ENCODE measurements at regions not wholly inside any gene's neighbourhood (a gene's known extent, or its start where the extent isn't known, plus 50 kb on each side); places are given as distances from the start of the nearest gene placed in this dataset.
"Not testable (repeated sequence)": the region's sequence is repeated elsewhere in the genome, so short reads cannot be mapped to it uniquely, and the experiment has no call there.

DNA sequence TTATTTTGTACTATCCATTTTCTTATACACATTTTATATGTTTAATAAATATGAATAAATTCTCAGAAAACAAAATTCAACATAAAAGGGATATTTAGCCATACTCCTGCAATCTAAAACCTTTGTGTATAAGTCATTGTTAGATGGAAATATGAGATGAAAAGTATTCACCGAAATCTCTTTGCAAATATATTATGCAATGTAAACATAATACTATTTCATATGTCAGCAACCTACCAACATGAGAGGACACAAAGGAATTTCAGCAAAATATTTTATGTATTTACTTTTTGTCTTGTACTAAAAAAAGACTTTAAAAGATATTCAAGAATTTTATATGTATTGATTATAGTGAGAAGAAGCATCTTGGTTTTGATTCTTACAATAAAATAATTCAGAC lies 1623.4 kb downstream of the EFNA5 start:
- H3K9me3 Mint-ChIP-seq = peaks cover 4 to 15% (median 7%) of the 10 kb centered on the region in 6 donors
- DNase-seq = no peak
- H3K27me3 Mint-ChIP-seq (ENCODE audit: low read depth in 3 of 3) = peaks cover 0 to 1% (median 0%) of the 10 kb centered on the region in 3 donors
- no peaks in the 10 kb centered on the region for H3K4me1 Mint-ChIP-seq
- H3K27ac Mint-ChIP-seq = no peak overlapping the region
- no peaks in the 10 kb centered on the region for H3K36me3 Mint-ChIP-seq
- no peak overlapping the region for H3K4me3 Mint-ChIP-seq

DNA sequence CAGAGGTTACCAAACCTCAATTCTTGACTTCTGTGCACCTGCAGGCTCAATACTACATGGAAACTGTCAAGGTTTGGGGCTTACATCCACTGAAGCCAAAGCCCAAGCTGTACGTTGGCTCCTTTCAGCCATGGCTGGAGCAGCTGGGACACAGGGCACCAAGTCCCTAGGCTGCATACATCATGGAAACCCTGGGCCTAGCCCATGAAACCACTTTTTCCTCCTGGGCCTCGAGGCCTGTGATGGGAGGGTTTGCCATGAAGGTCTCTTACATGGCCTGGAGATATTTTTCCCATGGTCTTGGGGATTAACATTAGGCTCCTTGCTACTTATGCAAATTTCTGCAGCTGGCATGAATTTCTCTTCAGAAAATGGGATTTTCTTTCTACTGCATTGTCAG lies 1638.7 kb downstream of the EFNA5 start:
- not testable (repeated sequence) for H3K27ac Mint-ChIP-seq; H3K4me3 Mint-ChIP-seq; H3K36me3 Mint-ChIP-seq; DNase-seq; H3K27me3 Mint-ChIP-seq (ENCODE audit: low read depth in 3 of 3); H3K4me1 Mint-ChIP-seq
- H3K9me3 Mint-ChIP-seq = peaks cover 6 to 28% (median 14%) of the 10 kb centered on the region in 6 donors

GRCh38 chr5:106028314-106028713 lies 1642.4 kb downstream of the EFNA5 start:
- peaks cover 4 to 27% (median 15%) of the 10 kb centered on the region in 6 donors for H3K9me3 Mint-ChIP-seq
- H3K4me3 Mint-ChIP-seq = no peak overlapping the region
- H3K27ac Mint-ChIP-seq = no peak overlapping the region
- H3K36me3 Mint-ChIP-seq = no peaks in the 10 kb centered on the region
- no peaks in the 10 kb centered on the region for H3K27me3 Mint-ChIP-seq (ENCODE audit: low read depth in 3 of 3)
- no peaks in the 10 kb centered on the region for H3K4me1 Mint-ChIP-seq
- no peak for DNase-seq

- no peaks in the 10 kb centered on the region for H3K36me3 Mint-ChIP-seq
- H3K27me3 Mint-ChIP-seq (ENCODE audit: low read depth in 3 of 3) = no peaks in the 10 kb centered on the region
- no peaks in the 10 kb centered on the region for H3K4me1 Mint-ChIP-seq
- no peak overlapping the region for H3K4me3 Mint-ChIP-seq
- H3K27ac Mint-ChIP-seq = no peak overlapping the region
- no peak for DNase-seq
- peaks cover 6 to 22% (median 10%) of the 10 kb centered on the region in 6 donors for H3K9me3 Mint-ChIP-seq
These were observed 1649.8 kb downstream of the EFNA5 start for GRCh38 chr5:106020894-106021293.

DNA sequence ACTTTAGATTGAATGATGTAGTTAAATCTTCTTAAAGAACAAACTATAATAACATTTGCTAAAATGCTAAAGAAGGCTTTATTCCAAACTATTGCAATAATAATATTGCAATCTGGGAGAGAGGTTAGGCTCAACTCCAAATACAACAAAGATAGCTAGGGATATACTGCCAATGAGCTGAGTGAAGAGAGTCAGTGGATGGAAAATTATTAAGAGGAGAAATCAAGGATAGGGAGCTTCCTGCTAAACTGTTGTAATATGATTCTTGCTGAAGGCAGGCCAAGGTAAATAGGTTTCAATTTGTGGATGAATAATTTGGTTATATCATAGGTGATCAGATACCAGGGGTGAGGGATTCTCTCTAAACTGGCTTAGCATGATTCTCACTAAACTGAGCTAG lies 1651.5 kb downstream of the EFNA5 start:
- Mint-ChIP-seq H3K4me3 (no peak overlapping the region), H3K36me3 (no peaks in the 10 kb centered on the region), H3K27me3 (ENCODE audit: low read depth in 3 of 3) (no peaks in the 10 kb centered on the region), H3K27ac (no peak overlapping the region), H3K9me3 (peaks cover 5 to 12% (median 7%) of the 10 kb centered on the region in 6 donors), H3K4me1 (no peaks in the 10 kb centered on the region)
- no peak for DNase-seq

- H3K9me3 Mint-ChIP-seq = peaks cover 5 to 12% (median 7%) of the 10 kb centered on the region in 6 donors
- H3K4me1 Mint-ChIP-seq = no peaks in the 10 kb centered on the region
These were observed 1653.4 kb downstream of the EFNA5 start for GRCh38 chr5:106017243-106017857.

GRCh38 chr5:106014262-106014661 lies 1656.5 kb downstream of the EFNA5 start:
- DNase-seq = no peak
- H3K27me3 Mint-ChIP-seq (ENCODE audit: low read depth in 3 of 3) = no peaks in the 10 kb centered on the region
- H3K4me1 Mint-ChIP-seq = no peaks in the 10 kb centered on the region
- no peak overlapping the region for H3K4me3 Mint-ChIP-seq
- H3K36me3 Mint-ChIP-seq = peaks cover 0 to 3% (median 0%) of the 10 kb centered on the region in 3 donors
- no peak overlapping the region for H3K27ac Mint-ChIP-seq
- peaks cover 0 to 22% (median 8%) of the 10 kb centered on the region in 6 donors for H3K9me3 Mint-ChIP-seq

More at GRCh38 chr5:106017243-106017857, 1653.4 kb downstream of the EFNA5 start:
- H3K4me3 Mint-ChIP-seq = no peak overlapping the region
- DNase-seq = no peak
- no peaks in the 10 kb centered on the region for H3K27me3 Mint-ChIP-seq (ENCODE audit: low read depth in 3 of 3)
- no peaks in the 10 kb centered on the region for H3K36me3 Mint-ChIP-seq
- no peak overlapping the region for H3K27ac Mint-ChIP-seq

GRCh38 chr5:106006242-106006641 lies 1664.5 kb downstream of the EFNA5 start:
- Mint-ChIP-seq H3K36me3 (peaks cover 0 to 3% (median 0%) of the 10 kb centered on the region in 3 donors), H3K4me3 (no peak overlapping the region), H3K27me3 (ENCODE audit: low read depth in 3 of 3) (peaks cover 0 to 3% (median 0%) of the 10 kb centered on the region in 3 donors), H3K4me1 (no peaks in the 10 kb centered on the region), H3K27ac (no peak overlapping the region), H3K9me3 (peaks cover 2 to 28% (median 20%) of the 10 kb centered on the region in 6 donors)
- no peak for DNase-seq

DNA sequence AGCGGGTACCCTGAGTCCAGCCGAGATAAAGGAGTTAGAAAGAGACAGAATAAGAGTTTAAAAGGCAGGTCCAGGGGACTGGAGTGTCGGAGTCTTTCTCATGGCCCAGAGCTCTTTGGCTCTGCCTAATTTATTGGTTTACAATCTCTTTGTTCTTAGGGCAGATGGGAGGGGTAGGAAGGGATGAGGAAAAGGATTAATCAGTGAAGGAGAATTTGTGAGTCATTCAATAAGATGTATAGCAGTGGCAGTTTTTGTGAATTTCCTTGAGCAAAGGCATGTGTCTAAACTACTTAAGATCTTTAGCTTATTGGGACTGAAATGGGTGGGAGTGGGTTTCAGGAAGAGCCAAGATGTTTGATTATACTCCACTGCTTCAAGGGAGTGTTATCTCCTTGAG lies 1671.7 kb downstream of the EFNA5 start:
- H3K36me3 Mint-ChIP-seq; DNase-seq; H3K4me3 Mint-ChIP-seq; H3K27ac Mint-ChIP-seq; H3K27me3 Mint-ChIP-seq (ENCODE audit: low read depth in 3 of 3); H3K4me1 Mint-ChIP-seq: not testable (repeated sequence)
- H3K9me3 Mint-ChIP-seq = peaks cover 12 to 27% (median 18%) of the 10 kb centered on the region in 6 donors

DNA sequence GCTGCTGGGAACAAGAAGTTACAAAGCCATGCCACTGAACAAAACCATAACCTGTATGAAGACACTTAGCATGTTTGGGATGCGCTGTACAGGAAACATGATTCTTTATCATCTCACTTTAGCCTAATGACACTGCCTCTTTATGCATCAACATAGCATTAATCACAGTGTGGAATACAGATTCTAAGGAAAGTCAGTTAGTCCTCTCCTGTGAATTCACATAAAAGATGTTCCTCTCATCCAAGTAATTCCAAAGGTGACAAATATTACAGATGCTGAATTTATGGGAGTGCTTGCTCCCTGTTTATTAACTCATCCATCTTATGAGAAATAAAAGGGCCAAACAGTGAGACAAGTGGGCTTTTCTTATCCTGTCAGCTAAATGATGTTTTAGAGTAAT lies 1677.7 kb downstream of the EFNA5 start:
- no peak overlapping the region for H3K27ac Mint-ChIP-seq
- no peaks in the 10 kb centered on the region for H3K36me3 Mint-ChIP-seq
- H3K4me1 Mint-ChIP-seq = no peaks in the 10 kb centered on the region
- no peak for DNase-seq
- H3K4me3 Mint-ChIP-seq = no peak overlapping the region
- H3K27me3 Mint-ChIP-seq (ENCODE audit: low read depth in 3 of 3) = no peaks in the 10 kb centered on the region
- H3K9me3 Mint-ChIP-seq = peaks cover 2 to 16% (median 7%) of the 10 kb centered on the region in 6 donors

GRCh38 chr5:105982526-105982925 lies 1688.2 kb downstream of the EFNA5 start:
- Mint-ChIP-seq H3K9me3 (peaks cover 3 to 15% (median 9%) of the 10 kb centered on the region in 6 donors), H3K36me3 (no peaks in the 10 kb centered on the region), H3K4me1 (no peaks in the 10 kb centered on the region), H3K4me3 (no peak overlapping the region), H3K27me3 (ENCODE audit: low read depth in 3 of 3) (peaks cover 0 to 1% (median 0%) of the 10 kb centered on the region in 3 donors), H3K27ac (no peak overlapping the region)
- no peak for DNase-seq

DNA sequence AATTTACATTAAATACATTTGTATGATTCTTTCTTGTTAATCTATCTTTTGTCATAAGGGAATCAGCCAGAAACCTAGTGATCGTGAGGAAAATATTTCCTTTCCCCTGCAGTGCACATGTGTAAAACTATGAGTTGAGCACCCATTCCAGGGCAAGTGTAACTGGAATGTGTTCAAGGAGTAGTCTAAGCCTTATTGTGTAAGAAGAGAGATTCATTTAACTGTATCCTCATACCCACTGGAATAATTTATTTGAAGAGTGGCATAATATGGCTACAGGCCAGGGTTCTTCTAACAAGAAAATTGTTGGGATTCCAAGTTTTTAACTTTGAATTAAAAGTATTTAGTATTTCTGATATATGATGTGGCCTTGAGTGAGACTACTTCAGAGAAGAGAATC lies 1692.7 kb downstream of the EFNA5 start:
- no peak for DNase-seq
- H3K4me3 Mint-ChIP-seq = no peak overlapping the region
- peaks cover 3 to 13% (median 6%) of the 10 kb centered on the region in 6 donors for H3K9me3 Mint-ChIP-seq
- no peaks in the 10 kb centered on the region for H3K36me3 Mint-ChIP-seq
- no peaks in the 10 kb centered on the region for H3K27me3 Mint-ChIP-seq (ENCODE audit: low read depth in 3 of 3)
- no peak overlapping the region for H3K27ac Mint-ChIP-seq
- H3K4me1 Mint-ChIP-seq = no peaks in the 10 kb centered on the region

DNA sequence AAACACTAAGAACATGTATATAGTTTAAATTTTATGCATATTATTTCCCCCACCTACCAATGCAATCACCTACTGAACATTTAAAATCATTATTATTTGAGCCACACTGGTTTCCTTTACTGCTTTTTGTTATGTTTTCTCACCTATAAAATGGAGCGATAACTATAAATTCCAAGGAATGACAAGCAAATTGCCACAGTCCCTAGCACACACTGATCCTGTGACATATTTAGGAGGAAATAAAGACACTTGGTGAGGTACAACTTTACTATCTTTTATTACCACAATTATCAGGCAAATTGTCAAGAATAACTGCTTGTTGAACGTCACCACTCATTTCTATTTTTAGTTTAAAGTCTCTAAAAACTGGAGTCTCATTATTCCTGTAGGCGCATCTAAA lies 1693.6 kb downstream of the EFNA5 start:
- peaks cover 3 to 13% (median 5%) of the 10 kb centered on the region in 6 donors for H3K9me3 Mint-ChIP-seq
- no peaks in the 10 kb centered on the region for H3K36me3 Mint-ChIP-seq
- H3K27ac Mint-ChIP-seq = no peak overlapping the region
- DNase-seq = no peak
- H3K27me3 Mint-ChIP-seq (ENCODE audit: low read depth in 3 of 3) = no peaks in the 10 kb centered on the region
- no peaks in the 10 kb centered on the region for H3K4me1 Mint-ChIP-seq
- H3K4me3 Mint-ChIP-seq = no peak overlapping the region

DNA sequence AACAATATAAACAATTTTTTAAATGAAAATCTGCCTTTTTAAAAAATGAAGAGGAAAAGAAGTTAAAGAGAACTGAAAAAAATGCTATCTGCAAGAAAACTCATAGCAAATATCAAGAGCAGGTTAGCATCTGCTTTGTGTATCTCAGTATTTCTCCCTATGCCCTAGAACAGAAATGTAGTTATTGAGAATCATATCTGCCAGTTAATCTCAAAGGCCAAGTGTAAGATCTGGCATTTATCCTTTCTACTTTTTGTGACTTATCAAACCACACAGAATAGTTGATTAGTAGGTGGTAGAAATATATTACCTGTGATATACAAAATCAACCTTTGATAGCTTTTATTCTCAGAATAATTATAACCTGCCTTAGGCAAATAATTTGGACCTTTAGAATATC lies 1699.8 kb downstream of the EFNA5 start:
- Mint-ChIP-seq H3K27me3 (ENCODE audit: low read depth in 3 of 3) (peaks cover 0 to 2% (median 0%) of the 10 kb centered on the region in 3 donors), H3K4me3 (no peak overlapping the region), H3K36me3 (no peaks in the 10 kb centered on the region), H3K9me3 (peaks cover 9 to 26% (median 16%) of the 10 kb centered on the region in 6 donors), H3K27ac (no peak overlapping the region), H3K4me1 (no peaks in the 10 kb centered on the region)
- no peak for DNase-seq

- H3K9me3 Mint-ChIP-seq = peaks cover 9 to 29% (median 16%) of the 10 kb centered on the region in 6 donors
- H3K27me3 Mint-ChIP-seq (ENCODE audit: low read depth in 3 of 3) = peaks cover 0 to 2% (median 0%) of the 10 kb centered on the region in 3 donors
- no peak for DNase-seq
- no peaks in the 10 kb centered on the region for H3K4me1 Mint-ChIP-seq
- no peak overlapping the region for H3K27ac Mint-ChIP-seq
- H3K36me3 Mint-ChIP-seq = no peaks in the 10 kb centered on the region
- H3K4me3 Mint-ChIP-seq = no peak overlapping the region
These were observed 1701.8 kb downstream of the EFNA5 start for GRCh38 chr5:105968981-105969380.
